ENCODE measurements at regions not wholly inside any gene's neighbourhood (a gene's known extent, or its start where the extent isn't known, plus 50 kb on each side); places are given as distances from the start of the nearest gene placed in this dataset.

DNA sequence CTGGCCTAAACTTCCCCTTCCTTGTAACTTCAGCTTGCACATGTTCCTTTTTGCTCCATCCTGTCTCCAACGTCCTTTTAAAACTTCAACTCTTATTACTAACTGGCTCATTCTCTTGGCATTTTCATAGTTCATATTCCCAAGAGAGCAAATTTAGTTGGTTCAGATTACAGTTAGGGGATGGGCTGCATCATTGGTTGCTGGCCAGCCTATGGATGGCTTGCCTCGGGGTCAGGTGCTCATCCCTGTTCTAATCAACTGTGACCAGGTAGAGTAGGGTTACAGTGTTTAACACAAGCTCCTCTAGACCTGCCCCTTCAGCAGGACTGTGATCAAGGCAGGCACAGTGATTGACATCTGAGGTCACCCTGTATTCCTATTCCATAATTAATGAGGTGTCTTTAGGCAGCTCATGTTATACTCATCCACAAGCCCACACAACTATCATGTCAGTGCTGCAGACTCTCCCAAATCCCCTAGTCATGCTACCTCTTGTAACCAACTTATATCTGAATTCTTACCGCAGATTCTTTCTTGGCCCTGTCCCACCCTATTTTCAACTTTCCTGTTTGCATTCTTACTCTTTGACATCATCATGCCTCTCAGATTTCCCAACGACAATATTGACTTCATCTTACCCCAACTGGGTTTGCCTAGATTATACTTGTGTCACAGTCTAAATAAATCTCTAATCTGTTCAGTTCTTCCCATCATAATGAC lies 293.3 kb downstream of the MTX2 start:
- no peak overlapping the region for H3K4me3 ChIP-seq (ENCODE audit: low read depth, low read length)
- ChIA-PET CTCF (interaction anchor here (0.9 to 5.3 kb wide), 6 partner anchors 8 to 421 kb away, joined by 4 to 49 read pairs (median 9); no protein-coding TSS in a partner anchor), POLR2A (interaction anchor here (0.9 kb wide), 1 partner anchor 10 kb away, joined by 3 read pairs; no protein-coding TSS in a partner anchor)
- peak; percentile 65 for DNase-seq (ENCODE audit: low read depth, low spot score)
- TF ChIP-seq, protein P1, sequence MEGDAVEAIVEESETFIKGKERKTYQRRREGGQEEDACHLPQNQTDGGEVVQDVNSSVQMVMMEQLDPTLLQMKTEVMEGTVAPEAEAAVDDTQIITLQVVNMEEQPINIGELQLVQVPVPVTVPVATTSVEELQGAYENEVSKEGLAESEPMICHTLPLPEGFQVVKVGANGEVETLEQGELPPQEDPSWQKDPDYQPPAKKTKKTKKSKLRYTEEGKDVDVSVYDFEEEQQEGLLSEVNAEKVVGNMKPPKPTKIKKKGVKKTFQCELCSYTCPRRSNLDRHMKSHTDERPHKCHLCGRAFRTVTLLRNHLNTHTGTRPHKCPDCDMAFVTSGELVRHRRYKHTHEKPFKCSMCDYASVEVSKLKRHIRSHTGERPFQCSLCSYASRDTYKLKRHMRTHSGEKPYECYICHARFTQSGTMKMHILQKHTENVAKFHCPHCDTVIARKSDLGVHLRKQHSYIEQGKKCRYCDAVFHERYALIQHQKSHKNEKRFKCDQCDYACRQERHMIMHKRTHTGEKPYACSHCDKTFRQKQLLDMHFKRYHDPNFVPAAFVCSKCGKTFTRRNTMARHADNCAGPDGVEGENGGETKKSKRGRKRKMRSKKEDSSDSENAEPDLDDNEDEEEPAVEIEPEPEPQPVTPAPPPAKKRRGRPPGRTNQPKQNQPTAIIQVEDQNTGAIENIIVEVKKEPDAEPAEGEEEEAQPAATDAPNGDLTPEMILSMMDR (IDR thresholded peaks at IDR 0.05; ENCODE audit: insufficient read depth, low read length, missing control alignments) = no peak

DNA sequence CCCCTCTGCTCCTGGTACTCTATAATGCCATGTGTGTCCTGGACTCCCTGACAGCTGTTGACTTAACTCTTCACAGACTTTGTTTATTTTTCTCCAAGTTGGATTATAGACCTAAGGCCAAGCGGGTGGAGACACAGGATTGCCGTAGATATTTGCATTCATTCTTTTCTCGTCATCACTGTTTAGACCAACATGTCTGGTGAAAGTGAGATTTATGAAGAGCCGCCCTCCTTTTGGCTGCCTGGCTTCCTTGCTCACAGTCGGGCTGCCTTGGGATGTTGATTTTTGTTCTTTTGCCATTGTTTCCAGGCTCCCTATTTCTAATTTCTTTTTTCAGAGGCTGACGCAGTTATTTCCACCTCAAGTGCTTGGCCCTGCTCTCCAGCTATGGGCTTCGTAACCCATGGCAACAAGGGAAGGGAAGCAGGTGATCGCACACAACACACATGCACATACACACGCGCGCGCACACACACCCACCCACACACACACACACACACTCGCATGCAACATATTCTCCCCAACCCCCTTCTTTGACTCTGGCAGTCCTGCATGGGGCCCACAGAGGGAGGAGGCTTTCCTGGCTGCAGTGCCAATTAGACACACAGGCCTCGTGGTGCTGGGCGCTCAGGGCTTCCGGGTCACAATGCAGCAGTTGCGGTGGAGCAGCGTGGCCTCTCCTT lies 296.5 kb downstream of the MTX2 start:
- TF ChIP-seq, protein P1 (IDR thresholded peaks at IDR 0.05; ENCODE audit: insufficient read depth, low read length, missing control alignments) = no peak
- no peak overlapping the region for H3K4me3 ChIP-seq (ENCODE audit: low read depth, low read length)
- no peak for DNase-seq (ENCODE audit: low read depth, low spot score)
- ChIA-PET CTCF (interaction anchor here (0.9 to 2.7 kb wide), 5 partner anchors 11 to 425 kb away, joined by 4 to 31 read pairs (median 9); no protein-coding TSS in a partner anchor), POLR2A (no interaction called here)

DNA sequence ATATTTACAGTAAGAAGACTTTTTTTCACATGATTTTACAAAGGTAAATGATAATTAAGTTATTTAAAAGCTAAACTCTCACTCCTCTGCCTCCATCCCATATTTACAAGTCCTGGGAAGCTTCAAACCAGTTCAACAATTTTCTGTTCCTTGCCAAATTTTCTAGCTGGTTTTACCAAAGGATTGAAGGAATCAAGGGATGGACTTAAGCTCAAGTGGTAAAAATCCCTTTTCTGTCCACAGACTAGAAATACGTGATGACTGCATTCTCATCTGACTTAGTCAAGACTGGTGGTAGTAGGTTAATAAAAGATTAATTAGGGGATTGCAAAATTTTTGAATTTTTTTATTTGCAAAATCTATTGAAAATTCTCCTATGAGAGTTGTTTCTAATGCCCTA lies 297.3 kb downstream of the MTX2 start:
- TF ChIP-seq, protein P1 (IDR thresholded peaks at IDR 0.05; ENCODE audit: insufficient read depth, low read length, missing control alignments) = no peak
- DNase-seq (ENCODE audit: low read depth, low spot score) = no peak
- CTCF ChIA-PET = interaction anchor here (0.9 to 1.9 kb wide), 5 partner anchors 10 to 439 kb away, joined by 3 to 15 read pairs (median 4); no protein-coding TSS in a partner anchor
- POLR2A ChIA-PET = no interaction called here
- no peak overlapping the region for H3K4me3 ChIP-seq (ENCODE audit: low read depth, low read length)

DNA sequence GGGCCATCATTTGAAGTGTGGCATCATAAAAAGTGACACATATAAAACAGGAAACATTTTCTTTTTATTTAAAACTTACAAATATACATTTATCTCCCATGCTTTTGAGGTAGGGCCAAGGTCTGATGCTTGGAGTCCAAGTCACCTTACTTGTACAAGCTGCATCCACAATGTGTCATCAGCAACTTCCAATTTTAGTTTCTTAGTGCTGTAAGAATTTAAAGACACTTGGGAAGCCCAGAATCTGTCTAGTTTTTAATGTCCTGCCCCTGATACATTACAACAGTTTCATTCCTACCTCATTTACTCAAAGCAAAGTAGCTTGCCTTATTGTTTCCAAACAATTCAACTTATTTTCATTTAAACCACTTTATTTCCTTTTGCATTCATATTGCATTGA lies 297.7 kb downstream of the MTX2 start:
- H3K4me3 ChIP-seq (ENCODE audit: low read depth, low read length) = no peak overlapping the region
- ChIA-PET CTCF (interaction anchor here (0.8 to 1.9 kb wide), 7 partner anchors 11 to 440 kb away, joined by 3 to 15 read pairs (median 4); no protein-coding TSS in a partner anchor), POLR2A (no interaction called here)
- TF ChIP-seq, protein P1 (IDR thresholded peaks at IDR 0.05; ENCODE audit: insufficient read depth, low read length, missing control alignments) = no peak
- DNase-seq (ENCODE audit: low read depth, low spot score) = no peak

DNA sequence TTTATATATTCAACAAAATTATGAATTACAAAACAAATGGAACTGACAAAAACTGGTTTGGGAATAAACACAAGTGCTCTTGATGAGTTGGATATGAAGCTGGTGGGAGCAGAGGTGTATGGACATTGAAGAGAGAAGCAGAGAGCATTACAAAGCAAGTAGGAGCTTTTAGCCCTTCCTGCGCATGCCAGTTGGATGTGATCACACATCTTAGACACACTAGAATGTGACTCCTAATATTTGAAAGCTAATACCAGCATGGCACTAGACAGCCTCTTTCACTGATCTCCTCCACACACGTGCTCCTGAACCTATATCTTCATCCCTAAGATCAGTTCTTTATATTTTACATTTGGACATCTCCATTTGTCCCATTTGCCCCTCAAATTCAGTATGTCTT lies 298.1 kb downstream of the MTX2 start:
- TF ChIP-seq, protein P1 (IDR thresholded peaks at IDR 0.05; ENCODE audit: insufficient read depth, low read length, missing control alignments) = no peak
- no peak for DNase-seq (ENCODE audit: low read depth, low spot score)
- no peak overlapping the region for H3K4me3 ChIP-seq (ENCODE audit: low read depth, low read length)
- ChIA-PET CTCF (interaction anchor here (0.8 to 1.9 kb wide), 7 partner anchors 11 to 440 kb away, joined by 3 to 15 read pairs (median 4); no protein-coding TSS in a partner anchor), POLR2A (no interaction called here)

DNA sequence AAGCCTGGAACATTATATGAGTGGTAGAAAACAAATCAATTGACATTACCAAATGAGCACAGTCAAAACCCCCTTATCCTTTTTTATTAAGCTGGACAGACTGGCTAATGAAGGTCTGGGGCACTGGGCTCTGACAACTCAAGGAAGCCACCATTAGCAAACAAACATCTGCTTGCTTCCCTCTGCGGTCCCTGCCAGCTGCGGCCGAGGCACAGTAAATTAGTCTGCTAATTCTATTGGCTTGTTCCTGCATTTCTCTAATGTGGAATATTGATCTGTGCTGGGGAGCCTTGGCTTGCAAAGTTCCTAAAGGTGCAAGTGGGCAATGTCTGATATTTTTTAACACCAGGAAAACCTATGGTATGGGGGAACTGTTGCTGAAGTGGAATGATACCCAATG lies 300.3 kb downstream of the MTX2 start:
- CTCF ChIA-PET = interaction anchor here (1.4 to 2.7 kb wide), 2 partner anchors 15 to 429 kb away, joined by 6 to 13 read pairs; no protein-coding TSS in a partner anchor
- POLR2A ChIA-PET = no interaction called here

More for the DNA sequence above, 300.3 kb downstream of the MTX2 start:
- no peak overlapping the region for H3K4me3 ChIP-seq (ENCODE audit: low read depth, low read length)
- TF ChIP-seq, protein P1 (IDR thresholded peaks at IDR 0.05; ENCODE audit: insufficient read depth, low read length, missing control alignments) = no peak
- DNase-seq (ENCODE audit: low read depth, low spot score) = no peak

Measured in AG04449 (cell line).